ENCODE measurements at regions not wholly inside any gene's neighbourhood (a gene's known extent, or its start where the extent isn't known, plus 50 kb on each side); places are given as distances from the start of the nearest gene placed in this dataset.

DNA sequence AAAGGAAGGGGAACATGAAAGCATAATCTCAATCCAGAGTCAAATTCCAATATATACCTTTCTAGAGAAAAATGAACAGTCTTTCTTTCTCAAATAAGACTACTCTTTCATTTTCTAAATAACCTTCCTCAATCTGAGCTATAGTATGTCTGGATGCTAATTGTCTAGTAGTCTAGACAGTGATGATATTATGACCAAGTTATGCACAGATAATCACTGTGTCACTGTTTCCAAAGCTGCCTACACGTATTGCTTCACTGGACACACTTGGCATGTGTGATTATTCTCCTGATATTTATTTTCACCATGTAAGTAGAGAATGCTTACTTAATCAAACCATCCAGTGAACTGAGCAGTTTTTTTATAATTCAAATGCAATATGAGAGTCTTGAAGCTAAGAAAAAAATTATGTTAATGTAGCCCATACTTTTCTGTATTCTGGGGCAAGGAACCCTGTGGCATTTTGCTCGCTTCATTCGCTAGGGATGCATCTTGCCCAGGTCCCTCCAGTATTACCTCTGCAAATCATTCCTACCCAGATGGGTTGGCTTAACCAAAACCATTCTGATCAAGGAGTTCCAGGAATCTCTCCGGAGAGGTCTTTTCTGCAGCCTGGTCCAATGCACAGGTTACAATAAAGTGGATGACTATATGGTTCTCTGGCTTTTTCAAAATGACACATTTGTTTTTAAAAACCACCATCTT lies 303.1 kb upstream of the RUNX1 start:
- no peak for DNase-seq

GRCh38 chr21:35351434-35351833 lies 302.3 kb upstream of the RUNX1 start:
- no peak for DNase-seq

- no peak for DNase-seq
Observed at GRCh38 chr21:35350965-35351364, 301.9 kb upstream of the RUNX1 start.

- DNase-seq = no peak
Observed at GRCh38 chr21:35349376-35350080, 300.4 kb upstream of the RUNX1 start.

DNA sequence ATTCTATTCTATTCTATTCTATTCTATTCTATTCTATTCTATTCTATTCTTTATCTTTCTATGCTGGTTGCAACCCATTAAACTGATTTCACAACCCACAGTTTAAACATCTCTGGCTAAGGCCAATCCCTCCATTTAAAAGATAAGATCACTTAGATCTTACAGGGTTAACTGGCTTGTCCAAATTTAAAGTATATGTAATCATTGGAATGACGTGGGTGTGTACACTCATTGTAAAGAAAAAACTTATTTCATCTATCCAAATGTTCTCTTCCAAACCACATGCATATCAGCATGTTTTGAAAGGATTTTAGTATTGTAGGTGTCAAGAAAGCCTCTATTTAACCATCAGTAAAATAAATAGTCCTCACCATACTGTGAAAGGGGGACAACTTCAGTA lies 299.6 kb upstream of the RUNX1 start:
- DNase-seq = no peak

DNA sequence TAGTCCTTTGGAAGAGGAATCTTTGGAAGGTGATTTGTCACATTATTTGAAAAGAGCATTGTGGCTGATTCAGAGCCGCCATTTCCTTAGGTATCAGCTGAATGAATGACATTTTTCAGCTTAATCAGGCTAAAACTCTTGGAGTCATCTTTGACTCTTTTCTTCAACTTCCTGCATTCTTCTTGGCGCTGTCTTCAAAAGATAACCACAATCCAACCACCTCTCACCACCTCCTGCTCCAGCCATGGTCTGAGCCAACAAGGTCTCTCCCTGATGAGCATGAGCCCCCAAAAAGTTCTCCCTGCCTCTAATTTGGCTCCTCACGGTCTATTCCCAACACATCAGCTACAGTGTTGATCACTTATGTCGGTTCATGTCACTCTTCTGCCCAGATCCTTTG lies 297.6 kb upstream of the RUNX1 start:
- DNase-seq = no peak

DNA sequence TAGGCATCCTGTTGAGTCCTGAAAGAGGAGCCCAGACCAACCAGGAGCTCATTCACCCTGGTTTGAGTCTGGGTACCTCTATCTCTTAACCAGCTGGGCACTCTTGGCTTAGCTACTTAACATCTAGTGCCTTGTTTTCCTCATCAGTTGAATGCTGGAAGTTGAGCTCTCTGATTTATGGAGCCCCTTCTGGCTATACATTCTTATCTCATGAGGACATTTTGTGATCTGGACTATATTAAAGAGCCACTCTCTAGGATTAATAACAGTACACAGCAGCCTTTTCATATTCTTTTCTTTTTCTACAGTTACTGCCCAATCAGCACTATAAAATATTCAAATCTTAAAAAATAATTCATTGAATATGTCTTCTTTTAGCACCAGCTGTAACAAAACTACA lies 296.9 kb upstream of the RUNX1 start:
- no peak for DNase-seq

GRCh38 chr21:35344582-35344981 lies 295.5 kb upstream of the RUNX1 start:
- DNase-seq = no peak

DNA sequence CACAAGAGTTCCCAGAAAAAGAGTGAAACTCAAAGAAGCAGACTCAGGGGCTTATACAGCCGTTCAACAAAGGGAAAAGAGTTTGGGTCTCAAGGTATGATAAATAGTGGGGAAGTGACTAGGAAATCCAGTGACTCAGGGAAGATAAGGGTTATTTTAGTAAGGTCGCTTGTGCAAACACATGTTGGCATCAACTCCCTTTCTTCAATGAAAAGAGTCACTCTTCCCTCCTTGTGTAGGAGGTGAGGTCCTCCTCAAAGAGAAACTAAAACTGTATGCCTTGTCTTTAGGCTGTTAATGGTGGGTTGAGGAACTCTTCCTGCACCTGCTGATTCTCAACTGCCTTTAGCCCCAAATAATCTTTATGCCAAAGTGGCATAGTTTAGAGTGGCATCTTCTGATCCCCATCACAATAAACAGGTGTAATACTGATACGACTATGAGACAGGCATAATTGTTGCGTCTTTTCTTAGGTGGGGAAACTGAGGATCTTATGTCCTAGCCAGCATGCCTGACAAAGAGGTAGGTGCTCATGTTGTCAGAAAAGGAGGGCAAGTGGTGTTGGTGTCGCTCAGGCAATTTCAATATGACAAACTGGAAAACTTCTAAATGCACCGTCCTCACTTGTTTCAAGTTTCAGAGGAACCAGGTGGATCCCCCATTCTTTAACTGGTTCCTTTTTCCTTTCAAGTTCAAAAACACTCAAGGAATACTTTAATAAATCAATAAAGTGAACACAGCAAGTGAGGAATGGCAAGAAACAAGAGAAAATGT lies 294.1 kb upstream of the RUNX1 start:
- no peak for DNase-seq

DNA sequence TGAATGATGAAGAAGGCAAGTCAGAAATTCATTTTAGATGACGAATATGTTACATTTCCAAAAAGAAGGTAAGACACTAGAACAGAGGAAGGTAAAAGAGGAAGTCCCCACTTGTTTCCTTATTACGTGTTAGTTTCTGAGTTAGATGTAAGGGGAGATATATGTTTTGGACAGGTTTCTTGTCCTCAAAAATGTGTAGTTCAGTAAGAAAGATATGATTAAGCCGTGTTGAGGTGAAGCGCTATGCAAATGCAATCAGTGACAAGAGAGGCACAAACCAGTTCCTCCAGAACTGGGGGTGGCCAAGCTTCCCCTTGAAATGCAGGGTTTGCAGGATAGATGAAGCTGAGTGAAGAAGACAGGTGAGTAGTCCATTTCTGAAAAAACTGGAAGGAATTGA lies 293.3 kb upstream of the RUNX1 start:
- DNase-seq = peak; percentile 47

DNA sequence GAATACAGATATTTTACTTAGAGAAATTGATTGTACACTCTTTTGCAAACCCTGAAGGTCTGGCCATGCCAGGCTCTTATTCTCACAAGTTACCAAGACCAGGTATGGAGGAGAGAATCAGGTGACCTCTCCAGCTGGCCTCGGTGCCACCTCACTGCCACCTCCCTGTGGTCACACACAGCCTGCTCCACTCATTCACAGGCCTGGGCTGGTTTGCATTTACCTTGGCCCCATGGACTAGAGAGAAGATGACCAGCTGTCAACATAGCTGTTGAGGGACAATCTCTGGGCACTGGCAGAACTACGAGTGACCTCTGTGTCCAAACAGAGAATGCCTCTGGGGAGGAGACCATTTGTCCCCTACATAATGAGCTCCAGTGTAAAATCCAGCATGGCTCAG lies 291.2 kb upstream of the RUNX1 start:
- DNase-seq = no peak

DNA sequence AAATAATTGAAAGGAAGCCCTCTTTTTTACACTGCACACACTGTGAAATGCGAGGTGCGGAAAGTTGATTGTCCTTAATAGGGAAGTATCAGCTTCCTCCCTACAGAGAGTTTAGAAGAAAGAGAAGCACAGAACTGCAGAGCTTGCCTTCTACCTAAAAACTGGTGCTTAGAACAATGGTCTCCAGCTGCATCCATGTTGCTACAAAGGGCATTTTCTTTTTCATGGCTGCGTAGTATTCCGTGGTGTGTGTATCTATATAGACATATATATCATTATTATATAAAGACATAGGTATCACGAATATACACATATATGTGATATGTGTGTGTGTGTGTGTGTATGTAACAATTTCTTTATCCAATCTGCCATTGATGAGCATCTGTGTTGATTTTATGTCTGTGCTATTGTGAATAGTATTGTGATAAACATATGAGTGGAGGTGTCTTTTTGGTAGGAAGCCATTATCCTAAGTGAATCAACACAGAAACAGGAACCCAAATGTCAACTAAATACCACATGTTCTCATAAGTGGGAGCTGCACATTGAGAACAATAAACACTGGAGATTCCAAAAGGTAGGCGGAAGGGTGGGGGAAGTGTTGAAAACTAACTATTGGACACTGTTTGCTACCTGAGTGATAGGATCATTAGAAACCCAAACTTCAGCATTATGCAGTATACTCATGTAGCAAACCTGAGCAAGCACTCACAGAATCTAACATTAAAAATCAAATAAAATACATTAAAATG lies 290.0 kb upstream of the RUNX1 start:
- no peak for DNase-seq

DNA sequence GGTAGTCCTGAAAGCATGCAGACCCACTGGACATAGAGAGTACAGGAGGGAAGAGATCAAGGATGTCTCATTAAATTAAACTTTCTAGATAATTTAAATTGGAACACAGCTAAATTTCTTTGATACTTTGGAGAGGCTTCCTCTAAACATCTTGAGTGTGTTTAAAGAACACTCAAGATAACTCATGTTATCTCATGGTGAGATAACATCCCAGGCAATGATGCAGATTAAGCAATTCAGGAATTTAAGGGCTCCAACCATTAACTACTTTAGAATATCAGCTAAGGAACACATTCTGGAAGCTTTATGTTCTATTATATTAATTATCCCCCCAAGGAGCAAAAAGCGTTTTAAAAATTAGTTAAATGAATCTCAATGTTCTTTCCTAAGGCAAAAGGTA lies 289.2 kb upstream of the RUNX1 start:
- no peak for DNase-seq

DNA sequence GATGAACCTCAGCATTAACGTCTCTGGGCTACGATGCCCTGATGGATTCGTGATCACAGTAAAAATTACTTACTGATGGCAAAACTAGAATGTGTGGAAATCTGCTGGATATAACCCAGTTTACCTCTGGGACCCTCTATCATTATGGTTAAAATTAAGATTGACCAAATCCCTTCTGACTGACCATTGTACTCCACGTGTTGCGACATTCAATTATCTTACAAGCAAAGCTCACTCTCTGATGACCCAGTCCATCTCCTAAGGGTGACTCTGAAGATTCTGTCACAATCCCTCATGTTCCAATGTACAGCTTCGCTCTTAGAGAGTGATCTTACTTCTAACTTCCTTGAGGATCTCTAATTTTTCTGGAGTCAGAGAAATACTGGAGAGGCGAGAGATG lies 288.5 kb upstream of the RUNX1 start:
- DNase-seq = no peak

DNA sequence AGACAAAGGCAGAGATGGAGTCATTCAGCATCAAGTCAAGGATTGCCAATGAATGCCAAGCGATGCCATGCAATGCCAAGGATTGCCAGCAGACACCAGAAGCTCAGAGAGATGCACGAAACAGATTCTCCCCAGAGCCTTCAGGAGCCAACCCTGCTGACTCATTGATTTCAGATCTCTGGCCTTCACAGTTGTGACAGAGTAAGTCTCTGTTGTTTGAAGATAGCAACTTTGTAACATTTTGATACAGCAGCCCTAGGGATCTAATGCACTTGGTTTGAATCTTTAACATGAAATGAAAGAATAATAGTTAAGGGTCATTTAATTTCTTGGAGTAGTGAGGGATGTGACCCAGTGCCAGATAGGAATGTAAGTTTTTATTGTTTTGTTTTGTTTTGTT lies 287.4 kb upstream of the RUNX1 start:
- no peak for DNase-seq

GRCh38 chr21:35335951-35336446 lies 286.9 kb upstream of the RUNX1 start:
- no peak for DNase-seq

- no peak for DNase-seq
Observed at GRCh38 chr21:35333831-35334618, 284.9 kb upstream of the RUNX1 start.

DNA sequence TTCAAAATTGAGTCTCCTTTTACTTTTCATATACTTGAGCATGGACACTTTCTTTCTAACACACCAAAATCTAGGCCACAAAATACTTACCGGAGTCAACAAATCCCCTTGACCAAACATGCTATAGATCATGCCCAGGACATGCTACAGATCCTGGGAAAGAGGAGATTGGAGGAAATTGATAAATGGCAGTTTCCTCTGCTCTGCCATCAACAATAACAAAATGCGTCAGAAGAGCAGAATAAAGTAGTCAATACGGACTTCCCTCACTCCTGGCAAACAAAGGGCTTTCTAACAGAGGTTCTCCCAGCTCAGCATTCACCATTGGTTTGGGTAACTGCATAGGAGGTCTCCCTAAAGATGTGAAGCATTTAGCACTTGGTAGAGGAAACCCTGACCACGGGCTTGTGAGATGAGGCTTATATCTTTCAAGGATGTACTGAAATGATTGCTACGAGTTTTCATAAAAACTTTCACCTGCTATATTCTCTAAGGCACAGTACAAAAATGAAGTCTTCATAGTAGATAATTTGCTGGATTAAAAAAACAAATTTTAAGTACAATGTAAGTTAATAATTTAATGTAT lies 283.8 kb upstream of the RUNX1 start:
- DNase-seq = no peak

GRCh38 chr21:35329940-35330660 lies 281.0 kb upstream of the RUNX1 start:
- DNase-seq = no peak

DNA sequence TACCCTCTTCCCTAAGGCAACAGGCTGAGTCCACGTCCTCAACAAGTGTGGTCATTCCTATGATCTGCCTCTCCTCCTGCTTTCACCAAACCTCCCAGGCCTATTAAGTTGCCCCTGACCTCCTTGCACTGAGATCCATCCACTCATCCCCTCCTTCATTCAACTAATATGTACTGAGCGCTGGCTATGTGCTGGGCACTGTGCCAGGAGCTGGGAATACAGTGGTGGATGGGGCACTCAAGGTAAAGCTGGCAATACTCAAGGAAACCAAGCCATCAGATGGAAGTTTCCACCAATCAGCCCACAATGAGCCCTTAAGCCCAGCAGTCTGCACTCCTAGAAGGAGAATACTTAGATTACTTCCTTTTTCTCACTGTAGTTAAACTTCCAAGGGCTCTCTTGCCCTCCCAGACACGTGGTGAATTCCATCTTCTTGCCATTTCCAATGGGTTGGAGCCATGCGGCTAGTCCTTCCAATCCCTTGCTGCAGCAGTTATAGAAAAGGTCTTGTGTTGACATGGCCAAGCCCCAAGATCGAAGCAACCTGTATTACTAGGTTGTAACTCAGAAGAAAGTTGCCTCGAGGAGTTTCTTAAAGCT lies 279.9 kb upstream of the RUNX1 start:
- no peak for DNase-seq

DNA sequence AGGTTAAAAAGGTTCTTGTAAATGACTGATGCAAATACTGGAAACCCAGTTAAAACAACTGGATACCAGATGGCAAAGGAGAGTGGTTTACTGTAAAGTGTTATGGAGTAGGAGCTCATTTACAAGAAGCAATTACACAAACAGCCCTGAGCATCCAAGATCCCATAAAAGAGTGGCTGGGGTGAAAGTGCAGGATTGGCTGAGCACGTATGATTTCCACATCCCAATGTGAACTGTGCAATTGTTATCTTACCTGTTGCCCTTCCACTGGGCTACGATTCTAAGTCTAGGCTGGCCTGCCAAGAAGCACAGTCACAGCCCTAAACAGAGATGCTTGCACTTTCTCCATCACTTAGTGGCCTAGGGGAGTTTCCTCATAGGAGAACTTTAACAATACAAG lies 277.6 kb upstream of the RUNX1 start:
- no peak for DNase-seq

Measured in activated naive CD4-positive, alpha-beta T cell treated with Interleukin-2 at 50 U/mL for 16 hours (primary cell).